ENCODE measurements at regions not wholly inside any gene's neighbourhood (a gene's known extent, or its start where the extent isn't known, plus 50 kb on each side); places are given as distances from the start of the nearest gene placed in this dataset.

- H3F3A ChIP-seq (ENCODE audit: insufficient read depth, low read length): no peaks in the 10 kb centered on the region
- no peaks in the 10 kb centered on the region for H3K4me1 ChIP-seq (ENCODE audit: insufficient read depth, low read length, severe bottlenecking)
- no peak for TF ChIP-seq CTCF (IDR thresholded peaks at IDR 0.05; ENCODE audit: low read length)
- TF ChIP-seq EZH2 (IDR thresholded peaks at IDR 0.05; ENCODE audit: borderline replicate concordance, low read length): no peak
Measured at GRCh38 chr1:81298266-81298665, 502.5 kb upstream of the ADGRL2 start.

GRCh38 chr1:81296601-81297000, 504.1 kb upstream of the ADGRL2 start:
- Histone ChIP-seq H3K4me2 (ENCODE audit: low read length) (no peak overlapping the region), H3K9me2 (ENCODE audit: low read depth, low read length) (no peaks in the 10 kb centered on the region), H3K27me3 (ENCODE audit: insufficient read depth, low read length) (no peaks in the 10 kb centered on the region), H3F3A (ENCODE audit: insufficient read depth, low read length) (no peaks in the 10 kb centered on the region), H3K4me1 (ENCODE audit: insufficient read depth, low read length, severe bottlenecking) (no peaks in the 10 kb centered on the region), H3K9ac (ENCODE audit: low read length) (no peak overlapping the region), H3K27ac (ENCODE audit: low read depth, low read length, poor library complexity, severe bottlenecking) (no peak overlapping the region), H3K9me3 (ENCODE audit: low read length) (no peaks in the 10 kb centered on the region), H4K20me1 (ENCODE audit: insufficient read depth, low read length) (no peaks in the 10 kb centered on the region), H3K79me2 (ENCODE audit: insufficient read depth, low read length) (no peaks in the 10 kb centered on the region), H2AFZ (ENCODE audit: low read length) (no peak overlapping the region), H3K36me3 (ENCODE audit: insufficient read depth, low read length) (no peaks in the 10 kb centered on the region), H3K4me3 (ENCODE audit: low read depth, low read length, poor library complexity, severe bottlenecking) (no peak overlapping the region)
- TF ChIP-seq CTCF (IDR thresholded peaks at IDR 0.05; ENCODE audit: low read length) (no peak), EZH2 (IDR thresholded peaks at IDR 0.05; ENCODE audit: borderline replicate concordance, low read length) (no peak)

More at GRCh38 chr1:81298266-81298665, 502.5 kb upstream of the ADGRL2 start:
- H3K27ac ChIP-seq (ENCODE audit: low read depth, low read length, poor library complexity, severe bottlenecking): no peak overlapping the region
- no peaks in the 10 kb centered on the region for H4K20me1 ChIP-seq (ENCODE audit: insufficient read depth, low read length)
- no peaks in the 10 kb centered on the region for H3K9me2 ChIP-seq (ENCODE audit: low read depth, low read length)
- H3K36me3 ChIP-seq (ENCODE audit: insufficient read depth, low read length): no peaks in the 10 kb centered on the region
- H3K4me3 ChIP-seq (ENCODE audit: low read depth, low read length, poor library complexity, severe bottlenecking): no peak overlapping the region
- no peak overlapping the region for H2AFZ ChIP-seq (ENCODE audit: low read length)
- no peaks in the 10 kb centered on the region for H3K27me3 ChIP-seq (ENCODE audit: insufficient read depth, low read length)
- no peaks in the 10 kb centered on the region for H3K79me2 ChIP-seq (ENCODE audit: insufficient read depth, low read length)
- H3K9ac ChIP-seq (ENCODE audit: low read length): no peak overlapping the region
- no peak overlapping the region for H3K4me2 ChIP-seq (ENCODE audit: low read length)
- no peaks in the 10 kb centered on the region for H3K9me3 ChIP-seq (ENCODE audit: low read length)

GRCh38 chr1:81290326-81290725, 510.4 kb upstream of the ADGRL2 start:
- H3K4me3 ChIP-seq (ENCODE audit: low read depth, low read length, poor library complexity, severe bottlenecking): no peak overlapping the region
- no peak overlapping the region for H3K27ac ChIP-seq (ENCODE audit: low read depth, low read length, poor library complexity, severe bottlenecking)
- H2AFZ ChIP-seq (ENCODE audit: low read length): no peak overlapping the region
- H3K4me2 ChIP-seq (ENCODE audit: low read length): no peak overlapping the region
- no peak for TF ChIP-seq EZH2 (IDR thresholded peaks at IDR 0.05; ENCODE audit: borderline replicate concordance, low read length)
- no peak for TF ChIP-seq CTCF (IDR thresholded peaks at IDR 0.05; ENCODE audit: low read length)
- H3K9ac ChIP-seq (ENCODE audit: low read length): no peak overlapping the region
- no peaks in the 10 kb centered on the region for H3K4me1 ChIP-seq (ENCODE audit: insufficient read depth, low read length, severe bottlenecking)
- H3K27me3 ChIP-seq (ENCODE audit: insufficient read depth, low read length): no peaks in the 10 kb centered on the region
- H4K20me1 ChIP-seq (ENCODE audit: insufficient read depth, low read length): no peaks in the 10 kb centered on the region
- H3K9me2 ChIP-seq (ENCODE audit: low read depth, low read length): no peaks in the 10 kb centered on the region
- no peaks in the 10 kb centered on the region for H3F3A ChIP-seq (ENCODE audit: insufficient read depth, low read length)
- no peaks in the 10 kb centered on the region for H3K9me3 ChIP-seq (ENCODE audit: low read length)
- H3K79me2 ChIP-seq (ENCODE audit: insufficient read depth, low read length): no peaks in the 10 kb centered on the region
- no peaks in the 10 kb centered on the region for H3K36me3 ChIP-seq (ENCODE audit: insufficient read depth, low read length)
